HUES6 (cell line): ENCODE measurements at regions not wholly inside any gene's neighbourhood (a gene's known extent, or its start where the extent isn't known, plus 50 kb on each side); places are given as distances from the start of the nearest gene placed in this dataset.

ENCODE experiments used
- H3K27ac ChIP-seq: 2 replicates; pipeline ENCODE4 v1.7.0; 2013; ENCODE audit warnings: low read depth, mild to moderate bottlenecking, low read length, inconsistent platforms
- H3K27me3 ChIP-seq: 2 replicates; pipeline ENCODE4 v1.6.1; 2013; ENCODE audit warnings: low read length; ENCODE audit not compliant: control insufficient read depth, insufficient read depth
- H3K36me3 ChIP-seq: 2 replicates; pipeline ENCODE4 v1.6.1; 2013; ENCODE audit warnings: low read length; ENCODE audit not compliant: control insufficient read depth, insufficient read depth
- H3K4me1 ChIP-seq: 2 replicates; pipeline ENCODE4 v1.6.1; 2013; ENCODE audit warnings: low read length; ENCODE audit not compliant: control insufficient read depth, insufficient read depth
- H3K4me3 ChIP-seq: 2 replicates; pipeline ENCODE4 v1.5.1; 2013; ENCODE audit warnings: low read depth, low read length
- H3K9ac ChIP-seq: one replicate; pipeline ENCODE4 v1.6.1; 2013; ENCODE audit warnings: mild to moderate bottlenecking, low read length
- H3K9me3 ChIP-seq: 2 replicates; pipeline ENCODE4 v1.6.1; 2013; ENCODE audit warnings: low read depth, low read length; ENCODE audit not compliant: control insufficient read depth, insufficient read depth

DNA sequence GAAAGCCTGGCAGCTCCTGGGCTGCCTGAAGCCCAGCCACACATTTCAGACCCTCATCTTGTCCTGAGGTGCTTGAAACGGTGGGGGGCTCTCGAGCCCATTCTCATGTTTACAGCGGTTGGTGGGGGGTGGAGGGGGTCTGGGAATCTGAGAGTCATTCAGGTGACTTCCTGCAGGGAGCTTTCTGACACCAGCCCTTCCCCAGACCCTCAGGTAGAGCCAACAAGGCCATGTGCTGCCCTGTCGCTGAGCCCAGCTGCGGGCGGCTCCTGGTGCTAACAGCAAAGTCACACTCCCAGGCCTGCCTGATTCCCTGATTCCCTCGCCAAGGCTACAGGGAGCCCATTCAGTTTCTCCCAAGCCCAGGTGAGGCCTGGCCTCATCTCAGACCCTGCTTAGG is 324.9 kb upstream of the MEX3C start:
- H3K27ac ChIP-seq: no peak overlapping the region
- H3K9ac ChIP-seq: no peak overlapping the region
- no peaks in the 10 kb centered on the region for H3K36me3 ChIP-seq
- no peaks in the 10 kb centered on the region for H3K27me3 ChIP-seq
- H3K4me3 ChIP-seq: no peak overlapping the region
- H3K9me3 ChIP-seq: no peaks in the 10 kb centered on the region
- H3K4me1 ChIP-seq: peaks cover 16% of the 10 kb centered on the region

DNA sequence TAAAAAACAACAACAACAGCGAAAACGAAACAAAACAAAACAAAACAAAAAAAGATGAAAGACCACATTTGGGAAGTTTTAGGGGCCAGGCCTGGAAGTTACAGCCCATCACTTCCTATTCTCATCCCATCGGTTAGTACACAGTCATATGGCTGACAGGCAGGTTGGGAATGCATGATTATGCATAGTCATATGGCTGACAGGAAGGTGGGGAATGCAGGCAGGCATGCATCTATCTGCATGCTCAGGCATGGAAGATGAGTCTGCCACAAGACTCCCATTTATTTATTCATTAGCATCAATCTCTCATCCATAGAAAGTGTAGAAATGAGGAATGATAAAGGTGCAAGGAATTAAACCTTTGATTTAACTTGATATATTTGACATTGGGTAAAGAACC is 325.3 kb upstream of the MEX3C start:
- no peaks in the 10 kb centered on the region for H3K36me3 ChIP-seq
- peaks cover 16% of the 10 kb centered on the region for H3K4me1 ChIP-seq
- no peak overlapping the region for H3K27ac ChIP-seq
- no peaks in the 10 kb centered on the region for H3K9me3 ChIP-seq
- no peaks in the 10 kb centered on the region for H3K27me3 ChIP-seq
- no peak overlapping the region for H3K9ac ChIP-seq
- H3K4me3 ChIP-seq: no peak overlapping the region

DNA sequence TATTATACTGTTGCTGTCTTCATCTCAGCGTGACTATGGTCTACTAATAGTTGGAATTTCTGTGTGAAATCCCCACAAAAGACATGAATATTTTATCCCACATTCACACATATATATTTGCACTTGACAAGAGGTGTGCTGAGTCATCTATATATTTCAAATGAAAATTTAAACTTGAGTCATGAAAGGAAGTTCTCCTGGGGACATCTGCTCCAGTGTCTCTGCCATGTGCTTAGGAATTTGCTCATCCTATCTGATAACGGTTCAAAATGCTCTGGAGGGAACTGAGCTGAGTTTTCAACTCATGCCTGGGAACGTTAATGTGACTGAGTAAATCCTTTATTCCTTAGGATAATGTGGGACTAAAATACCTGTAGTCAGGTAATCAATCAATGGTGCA is 326.2 kb upstream of the MEX3C start:
- no peaks in the 10 kb centered on the region for H3K36me3 ChIP-seq
- no peak overlapping the region for H3K4me3 ChIP-seq
- H3K27ac ChIP-seq: no peak overlapping the region
- peaks cover 16% of the 10 kb centered on the region for H3K4me1 ChIP-seq
- no peaks in the 10 kb centered on the region for H3K27me3 ChIP-seq
- H3K9me3 ChIP-seq: no peaks in the 10 kb centered on the region
- H3K9ac ChIP-seq: no peak overlapping the region

DNA sequence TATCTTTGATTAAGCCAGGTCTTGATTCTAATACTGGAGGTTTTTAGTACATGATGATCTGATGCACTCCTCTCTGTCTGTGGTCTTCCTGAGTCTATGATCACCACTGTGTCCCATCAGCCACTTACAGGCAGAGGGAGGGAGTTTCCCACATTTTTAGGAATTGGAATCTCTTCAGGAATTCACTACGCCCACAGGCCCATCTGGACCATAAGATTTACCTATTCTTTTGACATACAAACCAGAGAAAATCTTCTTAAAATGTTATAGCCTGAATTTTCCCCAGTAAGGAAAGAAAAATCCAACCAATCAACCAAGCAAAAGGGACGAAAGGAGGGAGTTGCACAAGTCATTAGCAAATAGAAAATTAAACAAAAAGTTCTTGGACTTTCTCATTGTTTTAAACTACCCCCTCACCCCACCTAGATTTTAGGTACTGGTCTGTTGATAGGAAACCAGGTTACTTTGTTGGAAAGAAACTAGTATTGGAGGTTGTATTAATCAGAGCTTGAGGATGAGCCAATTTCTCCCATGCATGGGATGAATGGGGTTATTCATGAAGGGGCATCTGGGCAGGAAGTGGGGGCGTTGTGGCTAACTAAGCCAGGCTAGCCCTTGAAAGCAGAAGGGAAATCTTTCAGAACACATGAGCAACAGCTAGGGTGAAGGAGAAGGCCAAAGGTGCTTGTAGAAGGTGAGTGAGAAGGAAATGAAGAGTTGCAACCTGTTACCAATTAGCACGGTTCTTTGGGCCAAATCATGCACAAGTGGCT is 328.2 kb upstream of the MEX3C start:
- peaks cover 16% of the 10 kb centered on the region for H3K4me1 ChIP-seq
- H3K27ac ChIP-seq: no peak overlapping the region
- no peak overlapping the region for H3K4me3 ChIP-seq
- no peaks in the 10 kb centered on the region for H3K27me3 ChIP-seq
- H3K36me3 ChIP-seq: no peaks in the 10 kb centered on the region
- H3K9me3 ChIP-seq: no peaks in the 10 kb centered on the region
- H3K9ac ChIP-seq: no peak overlapping the region

DNA sequence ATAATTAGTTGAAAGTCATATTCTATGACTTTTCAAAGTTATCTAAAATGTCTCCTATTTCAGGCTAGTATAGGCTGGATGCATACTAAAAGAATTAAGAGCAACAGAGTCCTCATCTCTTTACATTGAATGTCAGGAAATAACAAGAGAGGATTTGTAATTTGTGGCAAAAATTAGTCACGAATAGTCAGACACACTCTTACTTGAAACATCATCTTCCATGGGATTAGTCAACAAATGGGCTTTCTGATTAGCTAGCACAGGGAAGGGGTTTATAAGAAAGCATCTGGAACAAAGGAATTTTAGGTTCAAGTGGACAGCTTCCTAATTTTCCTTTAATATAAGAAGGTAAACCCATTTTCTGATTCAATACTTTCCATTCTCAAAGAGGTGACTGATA is 330.3 kb upstream of the MEX3C start:
- Histone ChIP-seq H3K27ac (no peak overlapping the region), H3K9me3 (no peaks in the 10 kb centered on the region), H3K4me1 (peaks cover 6% of the 10 kb centered on the region), H3K27me3 (no peaks in the 10 kb centered on the region), H3K4me3 (no peak overlapping the region), H3K36me3 (no peaks in the 10 kb centered on the region), H3K9ac (no peak overlapping the region)

DNA sequence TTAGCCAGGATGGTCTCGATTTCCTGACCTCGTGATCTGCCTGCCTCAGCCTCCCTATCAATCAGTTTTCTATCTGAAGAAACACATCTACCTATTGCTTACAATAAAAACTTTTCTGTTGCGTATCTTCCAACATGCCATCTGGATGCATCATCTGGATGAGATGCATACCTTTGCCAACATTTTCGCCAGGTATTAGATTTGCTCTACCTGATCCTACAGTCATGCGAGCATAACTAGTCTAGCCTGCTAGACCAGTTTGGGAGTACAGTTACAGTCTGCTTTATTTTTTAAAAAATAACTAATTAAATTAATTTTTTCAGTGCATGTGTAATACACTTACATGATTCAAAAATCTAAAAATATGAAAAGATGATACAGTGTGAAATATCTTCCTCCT is 334.0 kb upstream of the MEX3C start:
- Histone ChIP-seq H3K27ac (no peak overlapping the region), H3K9ac (no peak overlapping the region), H3K36me3 (no peaks in the 10 kb centered on the region), H3K4me3 (no peak overlapping the region), H3K4me1 (no peaks in the 10 kb centered on the region), H3K9me3 (no peaks in the 10 kb centered on the region), H3K27me3 (no peaks in the 10 kb centered on the region)

DNA sequence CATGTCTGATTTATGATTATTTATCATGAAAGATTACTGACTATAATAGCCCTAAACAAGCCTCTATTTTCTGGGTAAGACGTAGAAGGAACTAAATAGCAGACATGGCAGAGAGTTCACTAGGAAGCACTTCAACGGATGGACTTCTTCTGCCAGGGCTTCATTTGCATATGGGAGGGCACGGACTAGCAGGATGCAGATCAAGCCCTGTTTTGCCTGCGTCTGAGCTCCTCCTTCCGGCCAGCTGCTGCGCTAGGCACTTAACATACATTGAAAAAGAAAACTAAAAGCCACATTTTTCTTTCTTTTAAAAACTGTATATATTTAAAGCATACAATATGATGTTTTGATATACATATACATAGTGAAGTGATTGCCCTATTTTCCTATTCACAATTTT is 340.0 kb upstream of the MEX3C start:
- no peak overlapping the region for H3K27ac ChIP-seq
- H3K4me3 ChIP-seq: no peak overlapping the region
- peaks cover 7% of the 10 kb centered on the region; the same call in 1 of the 2 replicates for H3K4me1 ChIP-seq
- no peaks in the 10 kb centered on the region for H3K36me3 ChIP-seq
- H3K9me3 ChIP-seq: no peaks in the 10 kb centered on the region
- no peak overlapping the region for H3K9ac ChIP-seq
- no peaks in the 10 kb centered on the region for H3K27me3 ChIP-seq

DNA sequence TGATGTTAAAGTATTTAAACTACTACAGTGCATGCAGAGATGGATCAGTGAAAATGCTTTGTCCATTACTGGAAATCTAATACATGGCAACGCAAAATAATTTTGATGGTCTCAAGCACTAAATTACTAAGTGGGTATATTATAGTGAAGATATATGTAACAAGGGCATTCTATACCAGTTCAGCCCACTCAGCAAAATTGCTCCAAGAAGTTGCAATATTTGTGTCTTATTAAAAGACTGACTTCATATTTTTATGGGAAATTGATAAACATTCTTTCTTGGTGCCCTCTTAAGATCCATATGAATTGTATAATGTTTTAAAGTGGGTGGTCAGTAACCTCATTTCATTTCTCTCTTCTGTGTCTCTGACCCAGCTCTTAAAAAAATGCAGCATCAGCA is 343.1 kb upstream of the MEX3C start:
- Histone ChIP-seq H3K4me1 (peaks cover 7% of the 10 kb centered on the region; the same call in 1 of the 2 replicates), H3K36me3 (no peaks in the 10 kb centered on the region), H3K9ac (no peak overlapping the region), H3K9me3 (no peaks in the 10 kb centered on the region), H3K27me3 (no peaks in the 10 kb centered on the region), H3K4me3 (no peak overlapping the region), H3K27ac (no peak overlapping the region)

DNA sequence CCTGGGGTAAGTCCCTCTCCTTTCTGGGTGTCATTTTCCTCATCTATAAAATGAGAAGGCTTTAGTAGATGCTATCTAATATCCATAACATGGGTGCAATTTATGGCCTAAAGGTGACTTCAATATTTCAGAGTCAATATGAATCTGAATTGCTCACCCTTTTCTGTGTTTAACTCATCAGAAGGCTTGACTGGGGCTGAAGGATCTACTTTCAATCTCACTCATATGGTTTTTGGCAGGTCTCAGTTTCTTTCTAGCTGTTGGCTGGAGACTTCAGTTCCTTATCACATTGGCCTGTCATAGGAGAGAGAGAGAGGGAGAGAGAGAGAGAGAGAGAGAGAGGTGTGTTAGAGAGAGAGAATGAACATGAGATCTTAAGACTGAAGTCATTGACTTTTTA is 343.7 kb upstream of the MEX3C start:
- no peak overlapping the region for H3K9ac ChIP-seq
- no peaks in the 10 kb centered on the region for H3K36me3 ChIP-seq
- no peak overlapping the region for H3K27ac ChIP-seq
- no peaks in the 10 kb centered on the region for H3K9me3 ChIP-seq
- peaks cover 7% of the 10 kb centered on the region; the same call in 1 of the 2 replicates for H3K4me1 ChIP-seq
- H3K4me3 ChIP-seq: no peak overlapping the region
- H3K27me3 ChIP-seq: no peaks in the 10 kb centered on the region

DNA sequence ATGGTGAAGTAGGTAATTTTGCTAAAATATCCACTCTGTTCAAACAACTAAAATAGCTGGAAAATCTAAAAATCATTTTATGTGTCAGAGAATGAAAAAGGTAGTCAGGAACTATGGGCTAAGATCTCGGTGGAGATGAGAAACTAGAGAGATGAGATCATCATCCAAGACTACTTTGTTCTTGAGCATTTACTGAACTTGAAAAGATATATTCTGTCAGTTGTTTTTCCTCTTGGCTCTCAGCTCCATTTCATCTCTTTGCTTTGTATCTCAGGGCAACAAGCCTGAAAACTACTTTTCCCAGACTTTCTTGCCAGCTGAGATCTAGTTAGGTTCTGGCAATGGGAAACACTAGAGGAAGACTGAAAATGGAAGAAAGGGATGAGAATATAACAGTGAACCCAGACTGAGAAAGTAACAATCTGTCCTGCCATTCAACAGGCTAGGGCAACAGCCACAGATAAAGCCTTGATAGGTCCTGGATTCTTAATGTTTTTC is 346.2 kb upstream of the MEX3C start:
- Histone ChIP-seq H3K27me3 (no peaks in the 10 kb centered on the region), H3K4me1 (no peaks in the 10 kb centered on the region), H3K9ac (no peak overlapping the region), H3K36me3 (no peaks in the 10 kb centered on the region), H3K9me3 (no peaks in the 10 kb centered on the region), H3K27ac (no peak overlapping the region), H3K4me3 (no peak overlapping the region)

DNA sequence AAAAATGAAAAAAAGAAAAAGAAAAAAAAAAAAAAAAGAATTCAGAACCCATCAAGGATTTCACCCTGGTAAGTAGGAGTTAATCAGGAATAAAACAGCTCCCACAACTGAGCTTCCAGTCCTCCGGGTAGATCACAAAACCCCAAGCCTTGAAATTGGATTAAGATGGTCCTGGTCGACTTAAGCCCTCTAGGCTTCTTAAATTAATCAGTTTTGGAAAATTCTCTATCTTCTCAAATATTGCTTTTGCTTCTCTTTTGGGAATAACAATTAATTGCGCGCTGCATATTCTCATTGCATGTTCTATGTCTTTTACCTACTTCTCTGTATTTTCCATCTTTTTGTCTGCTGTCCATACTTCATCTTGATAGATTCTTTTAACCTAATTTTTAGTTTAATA is 348.0 kb upstream of the MEX3C start:
- Histone ChIP-seq H3K4me1 (no peaks in the 10 kb centered on the region), H3K9ac (no peak overlapping the region), H3K27ac (no peak overlapping the region), H3K4me3 (no peak overlapping the region), H3K27me3 (no peaks in the 10 kb centered on the region), H3K9me3 (no peaks in the 10 kb centered on the region), H3K36me3 (no peaks in the 10 kb centered on the region)
